SK-N-SH treated with all-trans-retinoic acid at 6 μM for 48 hours (cell line): ENCODE measurements at regions not wholly inside any gene's neighbourhood (a gene's known extent, or its start where the extent isn't known, plus 50 kb on each side); places are given as distances from the start of the nearest gene placed in this dataset.

Experiments
- CSDC2 ChIP-seq: fragments of 250-450 bp; sonication (Bioruptor Pico); IDR thresholded peaks from 2 replicates; pipeline ENCODE4 v1.5.0; 2020; ENCODE audit warnings: mild to moderate bottlenecking, moderate library complexity
- OSR1 ChIP-seq: fragments of 250-450 bp; sonication (Bioruptor Pico); IDR thresholded peaks from 2 replicates; pipeline ENCODE4 v1.8.0; 2022; ENCODE audit warnings: moderate library complexity, mild to moderate bottlenecking, inconsistent platforms
- PATZ1 ChIP-seq: fragments of 250-450 bp; sonication (Bioruptor Pico); IDR thresholded peaks from 2 replicates; pipeline ENCODE4 v1.8.0; 2020; ENCODE audit warnings: mild to moderate bottlenecking, moderate library complexity, borderline replicate concordance
- TCF4 ChIP-seq: fragments of 250-450 bp; sonication (Bioruptor Pico); IDR thresholded peaks from 2 replicates; pipeline ENCODE4 v1.8.0; 2021; ENCODE audit warnings: mild to moderate bottlenecking, moderate library complexity, borderline replicate concordance
- ZFP30 ChIP-seq: fragments of 450-650 bp; formaldehyde crosslinking; IDR thresholded peaks from 2 replicates; pipeline ENCODE4 v1.5.0; 2022; ENCODE audit warnings: mild to moderate bottlenecking, moderate library complexity
- ZNF565 ChIP-seq: fragments of 450-650 bp; formaldehyde crosslinking; conservative IDR thresholded peaks from 2 replicates; pipeline ENCODE4 v1.5.0; 2020; ENCODE audit warnings: low read depth, mild to moderate bottlenecking, moderate library complexity

DNA sequence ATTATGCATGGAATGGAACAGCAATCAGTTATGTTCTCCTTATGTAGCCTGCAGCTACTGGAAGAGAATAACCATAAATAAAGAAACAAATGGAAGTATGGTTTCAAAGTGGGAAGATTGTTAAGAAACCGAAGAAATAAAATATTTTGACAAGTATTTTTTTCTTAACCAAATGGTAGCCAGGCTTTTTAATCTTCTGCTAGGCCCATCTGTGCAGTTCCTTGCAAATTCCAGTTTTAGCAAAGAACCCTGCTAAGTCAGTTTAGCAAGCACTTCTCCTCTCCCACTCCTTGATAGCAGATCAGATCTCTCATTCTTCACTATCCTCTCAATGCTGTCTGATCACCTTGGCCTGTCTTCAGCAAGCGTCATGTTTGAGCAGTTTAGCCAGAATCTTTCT is 111.1 kb upstream of the PRDM9 start:
- TF ChIP-seq CSDC2 (no peak), PATZ1 (CRISPR knock-in tag) (no peak), OSR1 (CRISPR knock-in tag) (no peak), ZFP30 (CRISPR knock-in tag) (no peak), ZNF565 (no peak), TCF4 (CRISPR knock-in tag) (no peak)
